Right ventricle myocardium inferior (tissue), 1 donor: ENCODE measurements at regions not wholly inside any gene's neighbourhood (a gene's known extent, or its start where the extent isn't known, plus 50 kb on each side); places are given as distances from the start of the nearest gene placed in this dataset.
"Not testable (repeated sequence)": the region's sequence is repeated elsewhere in the genome, so short reads cannot be mapped to it uniquely, and the experiment has no call there.

Experiments
- ATAC-seq: fragments of 200-7000 bp; cut with Tn5 transposase; one replicate; pipeline ENCODE4 v1.9.1; 2020; ENCODE audit warnings: mild to moderate bottlenecking, moderate library complexity
- DNase-seq: peaks from one replicate; pipeline ENCODE4 v3.0.0; 2021; ENCODE audit errors: missing footprints
- intact Hi-C: fragments of 100-400 bp; cut with DNase I; formaldehyde crosslinking; loops from one replicate; pipeline ENCODE4 v1.11.0; 2022
- donor health status: DM: no; HTN: yes; CAD: no; lungs with severe emphysema.

GRCh38 chr6:132205946-132206345, 195.3 kb downstream of the MOXD1 start:
- ATAC-seq (no peak), DNase-seq (no peak)
- intact Hi-C loops, result no loop called here

GRCh38 chr6:132204591-132204990, 196.7 kb downstream of the MOXD1 start:
- intact Hi-C loops, result no loop called here
- ATAC-seq, result no peak
- no peak for DNase-seq

GRCh38 chr6:132202574-132202973, 198.7 kb downstream of the MOXD1 start:
- intact Hi-C loops, result no loop called here
- no peak for DNase-seq
- peak; percentile 94 for ATAC-seq

GRCh38 chr6:132199343-132199742, 201.9 kb downstream of the MOXD1 start:
- ATAC-seq (no peak), DNase-seq (no peak)
- intact Hi-C loops, result no loop called here

DNA sequence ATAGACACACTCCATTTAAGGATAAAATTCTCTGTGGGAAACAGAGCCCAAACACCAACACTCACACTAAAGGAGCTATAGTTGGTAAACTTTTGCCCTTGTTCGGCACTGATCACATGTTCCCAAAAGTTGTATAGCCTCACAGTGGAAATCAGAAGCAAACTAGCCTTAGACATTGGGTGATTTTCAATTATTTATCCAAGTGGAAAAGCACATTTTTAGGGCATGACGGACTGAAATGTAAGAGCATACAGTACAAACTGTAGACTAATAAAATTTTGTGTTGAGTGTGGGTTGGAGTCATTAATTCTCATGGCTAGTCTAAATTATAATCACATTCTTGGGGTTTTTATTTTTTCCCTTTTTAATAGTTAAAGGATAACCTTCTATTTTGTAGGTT, 202.4 kb downstream of the MOXD1 start:
- DNase-seq (no peak), ATAC-seq (no peak)
- intact Hi-C loops, result no loop called here

- intact Hi-C loops, result no loop called here
- DNase-seq, result no peak
- ATAC-seq, result no peak
Observed at GRCh38 chr6:132198040-132198439, 203.2 kb downstream of the MOXD1 start.

- DNase-seq, result no peak
- intact Hi-C loops, result no loop called here
- no peak for ATAC-seq
Observed at GRCh38 chr6:132194529-132194928, 206.7 kb downstream of the MOXD1 start.

DNA sequence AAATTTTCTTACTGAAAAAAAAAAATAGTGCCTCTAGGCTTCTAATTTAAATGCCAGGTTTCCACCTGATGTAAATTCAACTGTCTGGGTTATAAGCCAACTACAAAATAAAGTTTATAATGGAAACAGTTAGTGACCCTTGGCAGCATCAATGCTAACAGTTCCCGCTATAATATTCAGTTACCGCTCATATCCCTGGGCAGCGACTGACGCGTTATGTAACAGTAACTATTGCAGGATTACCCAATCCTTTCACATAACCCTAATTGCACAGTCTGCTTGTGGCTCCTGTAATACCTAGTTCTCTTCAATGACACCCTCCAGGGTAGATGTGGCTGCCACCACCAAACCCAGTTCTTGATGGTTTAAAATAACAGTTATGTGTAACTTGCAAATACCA, 208.6 kb downstream of the MOXD1 start:
- DNase-seq (no peak), ATAC-seq (no peak)
- intact Hi-C loops, result no loop called here

GRCh38 chr6:132190815-132191175, 210.5 kb downstream of the MOXD1 start:
- no peak for DNase-seq
- intact Hi-C loops, result no loop called here
- peak; percentile 72 for ATAC-seq

DNA sequence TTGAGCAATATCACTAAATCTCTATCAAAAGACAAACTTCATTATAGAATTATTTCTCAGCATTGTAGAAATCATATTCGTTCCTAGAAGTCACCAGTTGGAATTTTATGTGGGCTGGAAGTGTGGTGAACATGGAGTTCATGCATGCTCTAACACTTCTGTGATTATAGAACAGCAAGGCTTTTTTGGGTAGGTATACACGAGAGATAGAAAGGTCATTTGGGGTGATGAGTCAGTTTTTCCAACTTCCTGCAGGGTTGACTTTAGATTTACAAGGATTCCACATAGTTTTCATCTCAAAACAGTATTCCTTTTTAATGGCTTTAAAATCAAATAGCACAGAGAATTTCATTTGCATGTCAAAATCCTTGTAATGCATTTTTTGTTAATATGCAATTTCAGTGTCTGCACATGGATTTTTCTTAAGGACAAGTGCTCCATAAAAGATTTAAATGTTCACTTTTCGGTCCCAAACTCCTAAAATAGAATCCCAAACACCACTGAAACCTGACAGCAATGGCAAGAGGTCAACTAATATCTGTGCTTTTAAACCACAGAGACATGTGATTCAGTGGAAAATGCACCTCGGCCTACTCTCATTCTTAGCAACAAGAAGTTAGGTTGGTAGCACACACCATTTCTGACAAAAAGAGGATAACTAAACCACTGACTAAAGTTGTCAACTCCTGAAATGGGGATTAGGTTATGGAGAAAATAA, 211.0 kb downstream of the MOXD1 start:
- no peak for ATAC-seq
- intact Hi-C loops, result no loop called here
- DNase-seq, result no peak

DNA sequence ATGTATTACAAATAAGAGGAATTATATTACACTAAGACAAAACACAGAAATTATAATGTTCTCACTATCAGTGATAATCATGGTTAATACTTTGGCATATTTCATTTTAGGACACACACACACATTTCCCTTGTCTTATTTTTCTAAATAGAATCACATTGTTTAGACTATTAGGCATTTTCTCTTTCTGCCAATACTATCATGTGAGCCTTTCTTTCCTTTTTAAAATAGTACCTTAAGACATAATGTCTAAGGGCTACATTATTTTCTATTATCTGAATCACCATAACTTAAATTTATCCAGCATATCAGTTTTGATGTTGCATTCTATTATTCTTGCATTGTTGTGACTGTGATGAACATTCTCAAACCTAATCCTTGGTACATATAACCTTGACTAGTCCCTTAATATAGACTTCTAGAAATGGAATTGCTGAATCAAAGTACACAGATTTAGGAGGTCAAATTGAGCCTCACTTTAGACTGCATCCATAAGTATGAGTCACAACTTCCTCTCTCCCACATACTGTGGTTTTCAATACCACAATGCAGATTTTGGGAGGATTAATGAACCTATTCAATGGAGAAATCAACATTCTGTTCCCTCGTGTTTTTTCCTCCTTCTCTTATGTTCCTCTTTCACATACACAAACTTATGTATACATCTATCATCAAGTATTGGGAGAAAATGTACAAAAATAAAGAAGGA, 212.6 kb downstream of the MOXD1 start:
- intact Hi-C loops, result no loop called here
- DNase-seq, result no peak
- ATAC-seq, result no peak

GRCh38 chr6:132187816-132188215, 213.5 kb downstream of the MOXD1 start:
- DNase-seq (no peak), ATAC-seq (no peak)
- intact Hi-C loops, result no loop called here

- intact Hi-C loops, ATAC-seq, DNase-seq: not testable (repeated sequence)
Observed at GRCh38 chr6:132184966-132185365, 216.3 kb downstream of the MOXD1 start.

DNA sequence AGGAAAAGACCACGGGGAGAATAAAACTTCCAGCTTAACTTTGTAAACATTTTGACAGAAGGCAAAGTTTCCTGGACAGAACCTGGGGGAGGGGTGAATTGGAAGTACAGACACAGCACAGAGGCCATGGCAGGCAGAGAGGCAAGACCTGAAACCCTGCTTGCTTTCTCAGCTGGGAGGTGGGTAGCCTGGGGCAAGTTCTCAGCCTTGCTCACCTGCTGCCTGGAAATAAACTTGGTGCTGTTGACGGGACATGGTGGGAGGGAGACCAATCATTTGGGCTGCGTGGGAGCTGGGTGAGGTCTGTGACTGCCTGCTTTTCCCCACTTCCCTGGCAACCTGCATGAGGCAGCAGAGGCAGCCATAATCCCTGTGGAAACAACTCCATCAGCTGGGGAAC, 221.3 kb downstream of the MOXD1 start:
- DNase-seq (no peak), ATAC-seq (no peak)
- intact Hi-C loops, result no loop called here

GRCh38 chr6:132174919-132175318, 223.7 kb upstream of the CCN2 start:
- no peak for ATAC-seq
- DNase-seq, result no peak
- intact Hi-C loops, result no loop called here

DNA sequence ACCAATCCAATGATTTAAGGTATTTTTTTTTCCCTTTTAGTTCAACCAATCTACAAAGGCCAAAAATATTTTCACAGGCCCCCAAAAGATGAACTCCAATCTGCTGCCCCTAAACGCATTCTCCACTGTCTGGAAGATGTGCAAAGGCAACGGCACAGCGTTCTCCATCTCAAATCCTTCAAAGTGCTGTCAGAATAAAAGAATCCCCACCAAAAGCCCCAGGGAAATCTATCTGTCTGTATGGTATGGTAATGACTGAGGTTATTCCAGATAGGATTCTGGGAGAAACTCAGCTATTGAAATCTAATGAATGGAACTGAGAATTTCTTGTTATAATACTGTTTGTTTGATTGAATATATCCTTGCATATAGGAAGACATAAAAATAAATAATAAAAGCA, 217.8 kb upstream of the CCN2 start:
- no peak for ATAC-seq
- DNase-seq, result no peak
- intact Hi-C loops, result loop anchor here (10.0 kb wide), 1 partner anchor 214 kb away; the partner anchor contains the start of gene CCN2

DNA sequence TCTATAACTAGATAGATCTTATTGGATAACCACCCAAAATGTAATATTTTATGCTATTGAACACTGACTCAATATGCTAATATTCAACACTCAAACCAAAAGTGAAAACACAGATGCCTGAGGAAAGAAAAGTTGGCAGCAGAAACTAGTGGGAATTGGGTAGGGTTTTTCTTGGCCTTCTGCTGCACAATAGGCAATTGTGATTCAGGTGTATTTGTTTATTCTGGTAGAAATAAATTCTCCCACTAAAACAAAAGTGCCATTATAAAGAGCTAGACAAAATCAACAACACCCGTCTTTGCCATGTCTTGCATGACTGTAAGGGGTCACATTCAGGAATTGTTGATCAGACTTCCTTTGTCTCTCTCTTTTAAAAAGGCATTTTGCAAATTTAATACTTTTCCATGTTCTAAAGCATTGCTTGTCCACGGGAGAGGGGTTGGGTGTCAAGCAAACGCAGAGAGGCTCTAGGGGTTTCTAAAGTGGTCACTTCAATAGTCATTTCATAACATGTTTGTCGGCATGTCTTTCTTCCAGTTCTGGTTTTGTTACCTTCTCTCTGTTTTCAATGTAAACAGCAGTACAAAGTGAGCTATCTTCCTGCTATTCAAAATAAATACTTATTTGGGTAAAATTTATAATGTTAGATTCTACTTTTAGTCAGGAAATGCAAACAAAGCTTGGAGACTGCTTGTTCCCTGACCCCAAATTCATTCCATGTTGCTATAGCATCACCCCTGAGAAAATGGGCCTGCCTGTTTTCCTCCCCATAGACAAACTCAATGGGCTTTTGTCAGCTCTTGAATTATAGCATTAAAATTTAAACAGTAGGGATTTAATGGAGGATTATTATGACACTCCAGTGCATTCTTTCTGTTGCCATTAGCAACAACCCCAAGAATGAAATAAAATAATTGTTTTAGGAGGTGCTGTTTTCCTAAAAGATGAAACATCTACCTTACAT, 217.0 kb upstream of the CCN2 start:
- ATAC-seq (no peak), DNase-seq (no peak)
- intact Hi-C loops, result loop anchor here (10.0 kb wide), 1 partner anchor 213 kb away; the partner anchor contains the start of gene CCN2

GRCh38 chr6:132166526-132167051, 215.4 kb upstream of the CCN2 start:
- DNase-seq (no peak), ATAC-seq (no peak)
- intact Hi-C loops, result loop anchor here (10.0 kb wide), 1 partner anchor 212 kb away; the partner anchor contains the start of gene CCN2

DNA sequence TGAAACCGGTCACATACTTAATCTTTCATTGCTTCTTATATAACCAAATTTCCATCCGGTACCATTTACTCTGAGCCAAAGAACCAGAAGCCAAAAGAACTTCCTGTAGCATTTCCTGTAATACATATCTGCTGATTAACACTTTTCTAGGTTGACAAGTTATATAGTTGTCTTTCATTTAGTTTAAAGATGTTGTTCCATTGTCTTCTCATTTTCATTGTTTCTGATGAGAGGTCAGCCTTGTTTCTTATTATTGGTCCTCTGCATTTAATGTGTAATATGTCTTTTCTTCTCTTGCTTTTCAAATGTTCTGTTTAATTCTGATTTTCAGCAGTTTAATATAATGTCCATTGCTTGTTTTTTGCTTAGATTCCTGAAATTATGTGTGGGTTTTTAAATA, 214.5 kb upstream of the CCN2 start:
- intact Hi-C loops, result loop anchor here (10.0 kb wide), 1 partner anchor 211 kb away; the partner anchor contains the start of gene CCN2
- no peak for DNase-seq
- no peak for ATAC-seq
